MM.1S (cell line): ENCODE measurements at regions not wholly inside any gene's neighbourhood (a gene's known extent, or its start where the extent isn't known, plus 50 kb on each side); places are given as distances from the start of the nearest gene placed in this dataset.

Source experiments
- EZH2 ChIP-seq: fragments of 300-600 bp; sonication (generic); optimal IDR thresholded peaks from 2 replicates; pipeline ENCODE3; 2017; ENCODE audit warnings: low read depth, mild to moderate bottlenecking, antibody characterized with exemption, low read length, mixed read lengths
- TF ChIP-seq, protein P1 (sequence below): fragments of 300-600 bp; sonication (generic); IDR thresholded peaks from 2 replicates; pipeline ENCODE4 v1.5.1; 2016; ENCODE audit warnings: antibody characterized with exemption, low read length, mixed read lengths

DNA sequence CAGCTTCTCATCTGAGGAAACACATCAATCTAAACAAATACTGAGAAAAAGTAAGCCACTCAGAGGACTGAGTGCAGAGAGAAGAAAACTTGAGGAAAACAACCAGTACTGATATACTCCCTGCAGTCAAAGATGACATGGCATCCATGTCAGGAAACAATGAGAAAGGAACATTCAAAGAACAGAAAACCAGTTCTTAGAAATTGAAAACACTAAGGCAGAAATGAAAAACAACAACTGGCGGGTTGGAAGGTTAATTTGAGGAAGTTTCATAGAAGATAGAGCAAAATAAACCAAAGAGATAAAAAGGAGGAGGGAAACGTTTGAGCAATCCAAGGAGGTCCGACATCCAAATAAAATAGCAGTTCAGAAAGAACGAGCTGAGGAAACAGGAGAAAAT lies 475.2 kb downstream of the HINT1 start:
- TF ChIP-seq, protein P1, sequence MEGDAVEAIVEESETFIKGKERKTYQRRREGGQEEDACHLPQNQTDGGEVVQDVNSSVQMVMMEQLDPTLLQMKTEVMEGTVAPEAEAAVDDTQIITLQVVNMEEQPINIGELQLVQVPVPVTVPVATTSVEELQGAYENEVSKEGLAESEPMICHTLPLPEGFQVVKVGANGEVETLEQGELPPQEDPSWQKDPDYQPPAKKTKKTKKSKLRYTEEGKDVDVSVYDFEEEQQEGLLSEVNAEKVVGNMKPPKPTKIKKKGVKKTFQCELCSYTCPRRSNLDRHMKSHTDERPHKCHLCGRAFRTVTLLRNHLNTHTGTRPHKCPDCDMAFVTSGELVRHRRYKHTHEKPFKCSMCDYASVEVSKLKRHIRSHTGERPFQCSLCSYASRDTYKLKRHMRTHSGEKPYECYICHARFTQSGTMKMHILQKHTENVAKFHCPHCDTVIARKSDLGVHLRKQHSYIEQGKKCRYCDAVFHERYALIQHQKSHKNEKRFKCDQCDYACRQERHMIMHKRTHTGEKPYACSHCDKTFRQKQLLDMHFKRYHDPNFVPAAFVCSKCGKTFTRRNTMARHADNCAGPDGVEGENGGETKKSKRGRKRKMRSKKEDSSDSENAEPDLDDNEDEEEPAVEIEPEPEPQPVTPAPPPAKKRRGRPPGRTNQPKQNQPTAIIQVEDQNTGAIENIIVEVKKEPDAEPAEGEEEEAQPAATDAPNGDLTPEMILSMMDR = no peak
- no peak for TF ChIP-seq EZH2
